Heart left ventricle (tissue), 13 donors: ENCODE measurements at regions not wholly inside any gene's neighbourhood (a gene's known extent, or its start where the extent isn't known, plus 50 kb on each side); places are given as distances from the start of the nearest gene placed in this dataset.

ENCODE experiments used
- POLR2A ChIP-seq, 2 donors: fragments of 450-650 bp; IDR thresholded peaks; one replicate each; pipeline ENCODE4 v1.6.1; 2017; ENCODE audit warnings: antibody characterized with exemption in 2 of 2, mild to moderate bottlenecking in 2 of 2, moderate library complexity in 2 of 2
- TF ChIP-seq, protein P1 (sequence below), 12 donors: fragments of 200-600 bp; sonication (generic) in 4 of 12; IDR thresholded peaks; one replicate each; pipeline versions ENCODE4 v1.5.0 to v1.8.0; 2018 to 2022; ENCODE audit warnings: antibody characterized with exemption in 12 of 12, mild to moderate bottlenecking in 5 of 12
- donor health status: ischemic (EF 13 %, LVEDD 7.1; RV severe dilation, severe dysfunction).
- donor health status: DM: no; HTN: yes; CAD: no.
- donor health status: DM: no; HTN: no; CAD: no.
- donor health status: ischemic (EF 25% LVEDD 6.9; RV normal size, moderate dysfunction).
- donor health status: ischemic (EF 25% LVEDD 5.7; RV mildly dilated, moderate dysfunction).
- donor health status: ischemic (EF 35%, LVEDD 5.7; RV mildly dilated, moderate dysfunction).
- donor health status: nonischemic (EF 11% LVEDD 7.7; RV severe dilation, severe dysfunction).
- donor health status: DM: yes; HTN: yes; CAD: no.
- donor health status: PGD.
- donor health status: ischemic (EF 29% LVEDD 5.4; RV normal size, mild dysfunction).
- donor health status: nonischemic (EF 23%, LVEDD 6.1; RV moderate dilation, normal function).

DNA sequence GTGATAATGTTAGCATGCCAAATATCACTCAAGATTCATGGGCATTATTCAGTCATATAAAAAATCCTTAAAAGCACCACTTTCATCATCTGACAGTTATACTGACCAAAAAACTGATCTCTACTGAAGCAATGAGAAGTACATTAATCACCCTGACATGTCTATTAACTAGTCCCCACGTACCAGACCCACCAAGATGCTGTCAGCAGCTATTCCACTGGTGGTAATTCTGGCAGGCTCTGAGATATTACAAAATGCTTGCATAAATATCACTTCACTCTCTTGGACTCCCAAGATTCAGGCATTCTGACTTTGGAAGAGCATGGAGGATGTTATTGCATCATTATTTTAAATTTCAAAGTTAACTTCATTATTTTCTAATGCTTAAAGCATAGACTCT, 717.0 kb downstream of the DNAH5 start:
- TF ChIP-seq, protein P1, sequence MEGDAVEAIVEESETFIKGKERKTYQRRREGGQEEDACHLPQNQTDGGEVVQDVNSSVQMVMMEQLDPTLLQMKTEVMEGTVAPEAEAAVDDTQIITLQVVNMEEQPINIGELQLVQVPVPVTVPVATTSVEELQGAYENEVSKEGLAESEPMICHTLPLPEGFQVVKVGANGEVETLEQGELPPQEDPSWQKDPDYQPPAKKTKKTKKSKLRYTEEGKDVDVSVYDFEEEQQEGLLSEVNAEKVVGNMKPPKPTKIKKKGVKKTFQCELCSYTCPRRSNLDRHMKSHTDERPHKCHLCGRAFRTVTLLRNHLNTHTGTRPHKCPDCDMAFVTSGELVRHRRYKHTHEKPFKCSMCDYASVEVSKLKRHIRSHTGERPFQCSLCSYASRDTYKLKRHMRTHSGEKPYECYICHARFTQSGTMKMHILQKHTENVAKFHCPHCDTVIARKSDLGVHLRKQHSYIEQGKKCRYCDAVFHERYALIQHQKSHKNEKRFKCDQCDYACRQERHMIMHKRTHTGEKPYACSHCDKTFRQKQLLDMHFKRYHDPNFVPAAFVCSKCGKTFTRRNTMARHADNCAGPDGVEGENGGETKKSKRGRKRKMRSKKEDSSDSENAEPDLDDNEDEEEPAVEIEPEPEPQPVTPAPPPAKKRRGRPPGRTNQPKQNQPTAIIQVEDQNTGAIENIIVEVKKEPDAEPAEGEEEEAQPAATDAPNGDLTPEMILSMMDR (IDR thresholded peaks at IDR 0.05), result no peak
- TF ChIP-seq POLR2A (IDR thresholded peaks at IDR 0.05), result no peak
